Activated CD4-positive, alpha-beta memory T cell treated with anti-CD3 and anti-CD28 coated beads, Interleukin-2, amount 10 ng/mL, durations not matched to agents 7 days and 5 days (primary cell): ENCODE measurements at regions not wholly inside any gene's neighbourhood (a gene's known extent, or its start where the extent isn't known, plus 50 kb on each side); places are given as distances from the start of the nearest gene placed in this dataset.
"Not testable (repeated sequence)": the region's sequence is repeated elsewhere in the genome, so short reads cannot be mapped to it uniquely, and the experiment has no call there.

Experiments
- CTCF ChIA-PET: fragments of 350-600 bp; sonication (Branson Sonifier 250); formaldehyde crosslinking; loops from one replicate; lab custom pipeline; 2021; ENCODE audit warnings: antibody characterized with exemption, inconsistent platforms; lab: Charles Lee
- POLR2A ChIA-PET: fragments of 350-600 bp; sonication (Branson Sonifier 250); formaldehyde crosslinking; loops from one replicate; lab custom pipeline; 2021; ENCODE audit warnings: antibody characterized with exemption; lab: Charles Lee
- DNase-seq: peaks from one replicate; pipeline ENCODE4 v3.0.0-alpha.2; 2020
- H3K27ac Mint-ChIP-seq: one replicate; pipeline ENCODE4 v1.8.0; 2021; ENCODE audit warnings: mild to moderate bottlenecking, mixed read lengths
- H3K27me3 Mint-ChIP-seq: one replicate; pipeline ENCODE4 v1.8.0; 2021; ENCODE audit warnings: mixed read lengths
- H3K36me3 Mint-ChIP-seq: one replicate; pipeline ENCODE4 v1.8.0; 2021; ENCODE audit warnings: low read depth, mixed read lengths
- H3K4me1 Mint-ChIP-seq: one replicate; pipeline ENCODE4 v1.8.0; 2021; ENCODE audit warnings: mixed read lengths
- H3K4me3 Mint-ChIP-seq: one replicate; pipeline ENCODE4 v1.8.0; 2021; ENCODE audit warnings: mild to moderate bottlenecking, mixed read lengths
- H3K9me3 Mint-ChIP-seq: one replicate; pipeline ENCODE4 v1.8.0; 2021; ENCODE audit warnings: mixed read lengths

DNA sequence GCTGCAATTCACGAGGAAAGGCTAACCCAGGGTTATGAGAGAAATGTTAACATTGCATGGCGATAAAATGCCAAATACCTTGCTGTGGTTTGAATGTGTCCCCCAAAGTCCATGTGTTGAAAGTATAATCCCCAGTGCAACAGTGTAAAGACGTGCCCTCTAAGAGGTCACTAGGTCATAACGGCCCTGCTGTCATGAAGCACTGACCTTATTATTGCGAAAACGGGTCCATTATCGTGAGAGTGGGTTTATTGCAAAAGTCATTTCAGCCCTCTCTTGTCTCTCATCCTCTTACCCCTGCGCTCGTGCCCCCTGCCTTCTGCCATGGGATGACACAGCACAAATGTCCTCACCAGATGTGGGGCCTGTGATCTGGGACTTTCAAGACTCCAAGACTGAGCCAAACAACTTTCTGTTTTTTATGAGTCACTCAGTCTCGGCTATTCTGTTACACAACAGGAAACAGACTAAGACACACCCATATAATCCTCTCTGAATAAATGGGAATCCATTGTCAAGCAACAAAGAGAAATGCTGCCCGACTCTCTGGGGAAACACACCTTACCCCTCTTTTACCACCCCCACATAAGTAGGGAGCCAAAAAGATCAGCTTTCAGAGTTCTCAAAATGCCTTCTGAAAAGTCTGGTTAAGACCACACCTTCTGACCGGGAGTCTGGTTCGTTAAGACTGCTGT, 73.1 kb upstream of the UCN3 start:
- CTCF ChIA-PET: interaction anchor here (0.8 to 3.0 kb wide), 6 partner anchors 8 to 477 kb away, joined by 3 to 27 read pairs (median 4); no protein-coding TSS in a partner anchor
- DNase-seq: peak; percentile 77

DNA sequence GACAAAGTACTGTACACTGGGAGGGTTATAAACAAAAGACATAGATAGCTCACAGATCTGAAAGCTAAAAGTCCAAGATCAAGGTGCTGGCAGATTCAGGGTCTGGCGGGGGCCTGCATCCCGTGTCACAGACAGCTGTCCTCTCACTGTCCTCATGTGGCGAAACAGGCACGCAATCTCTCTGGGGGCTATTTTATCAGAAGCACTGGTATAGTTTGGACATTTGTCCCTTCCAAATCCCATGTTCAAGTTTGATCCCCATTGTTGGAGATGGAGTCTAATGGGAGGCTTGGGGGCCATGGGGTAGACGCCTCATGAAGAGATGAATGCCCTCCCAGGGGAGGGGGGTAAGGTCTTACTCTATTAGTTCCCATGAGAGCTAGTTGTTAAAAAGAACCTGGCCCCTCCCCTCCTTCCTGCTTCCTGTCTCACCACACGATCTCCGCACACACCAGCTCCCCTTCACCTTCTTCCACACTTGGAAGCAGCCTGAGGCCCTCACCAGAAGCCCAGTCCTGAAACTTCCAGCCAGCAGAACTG, 72.5 kb upstream of the UCN3 start:
- peaks cover 71% of the 10 kb centered on the region for H3K4me1 Mint-ChIP-seq
- peak; percentile 69 for DNase-seq
- peak overlapping the region; percentile 98 for H3K27ac Mint-ChIP-seq
- ChIA-PET CTCF (interaction anchor here (1.1 to 3.0 kb wide), 5 partner anchors 9 to 477 kb away, joined by 3 to 27 read pairs (median 4); no protein-coding TSS in a partner anchor), POLR2A (interaction anchor here (0.8 to 2.8 kb wide), 9 partner anchors 9 to 1508 kb away, joined by 3 to 26 read pairs (median 4); partner anchors contain the start of gene KLF6)
- H3K4me3 Mint-ChIP-seq: peak overlapping the region; percentile 94
- no peaks in the 10 kb centered on the region for H3K27me3 Mint-ChIP-seq
- peaks cover 18% of the 10 kb centered on the region for H3K9me3 Mint-ChIP-seq
- H3K36me3 Mint-ChIP-seq: peaks cover 65% of the 10 kb centered on the region

More for the DNA sequence above, 73.1 kb upstream of the UCN3 start:
- Mint-ChIP-seq H3K27me3 (no peaks in the 10 kb centered on the region), H3K4me1 (peaks cover 66% of the 10 kb centered on the region), H3K9me3 (peaks cover 17% of the 10 kb centered on the region), H3K27ac (peak overlapping the region; percentile 98), H3K36me3 (peaks cover 59% of the 10 kb centered on the region), H3K4me3 (peak overlapping the region; percentile 94)
- POLR2A ChIA-PET: interaction anchor here (0.8 to 2.8 kb wide), 10 partner anchors 8 to 1507 kb away, joined by 3 to 26 read pairs (median 4); partner anchors contain the start of gene KLF6

GRCh38 chr10:5292970-5293369, 71.8 kb upstream of the UCN3 start:
- DNase-seq, H3K27me3 Mint-ChIP-seq: not testable (repeated sequence)
- H3K4me3 Mint-ChIP-seq: peak overlapping the region; percentile 94
- CTCF ChIA-PET: interaction anchor here (0.6 to 3.0 kb wide), 6 partner anchors 8 to 478 kb away, joined by 3 to 27 read pairs (median 4); no protein-coding TSS in a partner anchor
- POLR2A ChIA-PET: interaction anchor here (0.8 to 2.8 kb wide), 8 partner anchors 9 to 1508 kb away, joined by 3 to 26 read pairs (median 6); partner anchors contain the start of gene KLF6
- H3K4me1 Mint-ChIP-seq: peaks cover 78% of the 10 kb centered on the region
- H3K9me3 Mint-ChIP-seq: peaks cover 23% of the 10 kb centered on the region
- peak overlapping the region; percentile 98 for H3K27ac Mint-ChIP-seq
- peaks cover 72% of the 10 kb centered on the region for H3K36me3 Mint-ChIP-seq

DNA sequence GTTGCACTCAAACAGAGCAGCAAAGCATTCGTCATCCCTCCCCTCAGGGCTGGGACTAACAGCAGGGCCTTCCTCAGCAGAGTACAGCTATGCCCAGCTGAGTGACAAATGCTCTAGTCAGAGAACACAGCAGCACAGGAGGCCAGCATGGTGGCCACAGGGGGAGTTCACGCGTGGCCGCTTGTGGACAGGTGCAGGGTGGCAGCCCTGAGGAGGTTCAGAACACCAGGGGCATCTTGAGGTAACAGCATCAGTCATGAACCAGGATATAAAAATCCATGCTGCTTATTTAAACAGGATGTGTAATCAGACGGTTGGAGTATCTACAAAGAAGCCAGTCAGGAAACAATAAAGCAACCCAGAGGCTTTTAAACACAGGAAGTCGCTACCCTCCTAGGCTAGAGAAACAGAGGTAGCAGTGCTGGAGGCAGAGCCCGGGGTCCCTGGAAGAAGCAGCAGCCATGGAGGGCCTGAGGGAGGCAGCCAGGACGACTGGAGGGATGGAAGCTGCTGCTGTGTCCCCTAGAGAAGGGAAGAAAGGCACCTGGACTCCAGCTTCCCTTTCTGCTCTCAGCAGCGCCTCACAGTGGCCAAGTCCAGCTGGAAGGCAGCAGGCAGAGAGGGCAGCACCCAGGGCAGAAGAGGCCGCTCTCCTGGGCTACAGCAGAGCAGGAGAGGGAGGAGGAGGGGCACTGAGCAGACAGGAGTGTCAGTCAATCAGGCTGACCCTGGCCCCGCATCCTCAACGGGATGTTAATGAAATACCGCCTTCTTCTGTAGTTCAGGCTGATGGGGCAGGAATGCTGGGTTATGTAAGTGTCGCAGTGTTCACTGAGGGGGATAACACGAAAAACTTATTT, 70.8 kb upstream of the UCN3 start:
- Mint-ChIP-seq H3K4me1 (peaks cover 82% of the 10 kb centered on the region), H3K27me3 (no peaks in the 10 kb centered on the region), H3K27ac (peak overlapping the region; percentile 98), H3K4me3 (peak overlapping the region; percentile 94), H3K9me3 (peaks cover 28% of the 10 kb centered on the region), H3K36me3 (peaks cover 75% of the 10 kb centered on the region)
- DNase-seq: peak; percentile 87
- CTCF ChIA-PET: interaction anchor here (0.6 to 3.0 kb wide), 8 partner anchors 11 to 445 kb away, joined by 3 to 27 read pairs (median 3); no protein-coding TSS in a partner anchor
- POLR2A ChIA-PET: interaction anchor here (0.6 to 2.8 kb wide), 8 partner anchors 10 to 1509 kb away, joined by 3 to 26 read pairs (median 4); partner anchors contain the start of gene KLF6

- DNase-seq: peak; percentile 70
- POLR2A ChIA-PET: interaction anchor here (0.9 to 3.5 kb wide), 7 partner anchors 10 to 516 kb away, joined by 3 to 16 read pairs (median 6); partner anchors contain the start of gene GDI2
- Mint-ChIP-seq H3K4me3 (peak overlapping the region; percentile 64), H3K36me3 (peaks cover 97% of the 10 kb centered on the region), H3K27me3 (no peaks in the 10 kb centered on the region), H3K9me3 (peaks cover 32% of the 10 kb centered on the region), H3K4me1 (peaks cover 64% of the 10 kb centered on the region), H3K27ac (peak overlapping the region; percentile 98)
- CTCF ChIA-PET: interaction anchor here (0.9 to 1.8 kb wide), 5 partner anchors 12 to 448 kb away, joined by 3 to 4 read pairs (median 4); no protein-coding TSS in a partner anchor
Observed at GRCh38 chr10:5297466-5297865, 67.3 kb upstream of the UCN3 start.

GRCh38 chr10:5297996-5298395, 66.8 kb upstream of the UCN3 start:
- CTCF ChIA-PET: interaction anchor here (0.9 to 1.8 kb wide), 5 partner anchors 12 to 448 kb away, joined by 3 to 4 read pairs (median 4); no protein-coding TSS in a partner anchor
- Mint-ChIP-seq H3K4me3 (peak overlapping the region; percentile 64), H3K27ac (peak overlapping the region; percentile 98), H3K4me1 (peaks cover 63% of the 10 kb centered on the region), H3K9me3 (peaks cover 32% of the 10 kb centered on the region), H3K36me3 (peaks cover 96% of the 10 kb centered on the region), H3K27me3 (no peaks in the 10 kb centered on the region)
- no peak for DNase-seq
- POLR2A ChIA-PET: interaction anchor here (0.9 to 3.5 kb wide), 7 partner anchors 9 to 515 kb away, joined by 3 to 16 read pairs (median 6); partner anchors contain the start of gene GDI2

- H3K27me3 Mint-ChIP-seq: no peaks in the 10 kb centered on the region
- ChIA-PET POLR2A (interaction anchor here (1.4 to 2.5 kb wide), 2 partner anchors 9 to 15 kb away, joined by 3 to 8 read pairs; no protein-coding TSS in a partner anchor), CTCF (interaction anchor here (1.0 kb wide), 1 partner anchor 17 kb away, joined by 5 read pairs; no protein-coding TSS in a partner anchor)
- H3K27ac Mint-ChIP-seq: no peak overlapping the region
- peaks cover 94% of the 10 kb centered on the region for H3K36me3 Mint-ChIP-seq
- peaks cover 50% of the 10 kb centered on the region for H3K9me3 Mint-ChIP-seq
- no peak overlapping the region for H3K4me3 Mint-ChIP-seq
- peaks cover 52% of the 10 kb centered on the region for H3K4me1 Mint-ChIP-seq
- DNase-seq: no peak
Observed at GRCh38 chr10:5299950-5300349, 64.8 kb upstream of the UCN3 start.

- no peak for DNase-seq
- ChIA-PET POLR2A (no interaction called here), CTCF (interaction anchor here (1.8 kb wide), 1 partner anchor 19 kb away, joined by 4 read pairs; no protein-coding TSS in a partner anchor)
- Mint-ChIP-seq H3K4me3 (no peak overlapping the region), H3K27ac (no peak overlapping the region), H3K27me3 (no peaks in the 10 kb centered on the region), H3K9me3 (peaks cover 49% of the 10 kb centered on the region), H3K4me1 (peaks cover 16% of the 10 kb centered on the region), H3K36me3 (peaks cover 77% of the 10 kb centered on the region)
Observed at GRCh38 chr10:5303504-5303903, 61.3 kb upstream of the UCN3 start.

GRCh38 chr10:5305374-5305773, 59.4 kb upstream of the UCN3 start:
- peaks cover 68% of the 10 kb centered on the region for H3K36me3 Mint-ChIP-seq
- ChIA-PET POLR2A (no interaction called here), CTCF (no interaction called here)
- H3K4me3 Mint-ChIP-seq: no peak overlapping the region
- H3K9me3 Mint-ChIP-seq: peaks cover 42% of the 10 kb centered on the region
- H3K4me1 Mint-ChIP-seq: peaks cover 2% of the 10 kb centered on the region
- DNase-seq: no peak
- H3K27me3 Mint-ChIP-seq: peaks cover 4% of the 10 kb centered on the region
- H3K27ac Mint-ChIP-seq: no peak overlapping the region

DNA sequence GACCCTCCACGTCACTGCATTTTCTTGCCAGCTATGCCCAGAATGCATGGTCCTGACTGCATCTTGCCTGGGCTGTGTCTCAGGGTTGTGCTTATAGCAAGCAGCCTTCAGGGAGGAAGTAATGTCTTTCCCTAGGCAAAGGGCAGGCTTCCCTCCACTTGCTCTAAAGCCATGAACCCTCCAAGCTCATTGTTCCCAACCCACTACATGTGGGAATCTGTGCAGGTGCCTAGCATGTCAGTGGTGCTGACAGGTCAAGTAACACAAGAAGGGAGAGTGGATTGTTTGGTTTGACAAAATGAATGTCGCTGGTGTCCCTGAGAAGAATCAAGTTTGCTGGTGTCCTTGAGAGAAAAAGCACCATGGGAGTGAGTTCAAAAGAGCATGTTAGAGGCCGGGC, 53.9 kb upstream of the UCN3 start:
- Mint-ChIP-seq H3K36me3 (peaks cover 40% of the 10 kb centered on the region), H3K9me3 (peaks cover 23% of the 10 kb centered on the region), H3K27me3 (peaks cover 4% of the 10 kb centered on the region), H3K4me3 (no peak overlapping the region), H3K4me1 (peaks cover 37% of the 10 kb centered on the region), H3K27ac (no peak overlapping the region)
- ChIA-PET POLR2A (no interaction called here), CTCF (no interaction called here)
- DNase-seq: no peak

- Mint-ChIP-seq H3K4me1 (peaks cover 44% of the 10 kb centered on the region), H3K9me3 (peaks cover 17% of the 10 kb centered on the region), H3K36me3 (peaks cover 33% of the 10 kb centered on the region), H3K27me3 (peaks cover 4% of the 10 kb centered on the region), H3K27ac (no peak overlapping the region), H3K4me3 (no peak overlapping the region)
- DNase-seq: no peak
- ChIA-PET POLR2A (no interaction called here), CTCF (no interaction called here)
Observed at GRCh38 chr10:5311617-5312016, 53.1 kb upstream of the UCN3 start.

DNA sequence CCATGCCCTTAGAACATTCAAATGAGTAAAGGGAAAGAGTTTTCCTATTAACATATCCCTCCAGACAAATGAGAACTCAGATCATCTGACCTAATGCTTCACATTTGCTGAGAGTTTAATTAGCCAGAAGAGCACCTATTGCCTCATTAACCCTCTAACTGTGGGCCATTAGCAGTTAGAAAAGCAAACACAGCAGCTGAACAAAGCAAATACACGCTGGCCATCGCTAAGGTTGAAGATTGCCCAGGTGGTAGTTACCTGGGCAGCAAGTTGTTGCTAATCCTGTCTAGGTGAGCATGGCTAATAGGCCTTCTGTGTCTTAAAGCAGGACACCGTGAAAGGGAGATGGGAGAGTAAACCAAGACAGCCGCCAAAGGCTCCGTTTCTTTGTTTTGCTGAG, 49.9 kb upstream of the UCN3 start:
- peaks cover 65% of the 10 kb centered on the region for H3K4me1 Mint-ChIP-seq
- peak overlapping the region; percentile 64 for H3K27ac Mint-ChIP-seq
- peaks cover 24% of the 10 kb centered on the region for H3K36me3 Mint-ChIP-seq
- ChIA-PET POLR2A (interaction anchor here (0.8 to 1.4 kb wide), 4 partner anchors 14 to 23 kb away, joined by 3 to 9 read pairs (median 5); no protein-coding TSS in a partner anchor), CTCF (interaction anchor here (1.2 kb wide), 1 partner anchor 21 kb away, joined by 3 read pairs; no protein-coding TSS in a partner anchor)
- no peak for DNase-seq
- no peak overlapping the region for H3K4me3 Mint-ChIP-seq
- H3K9me3 Mint-ChIP-seq: peaks cover 13% of the 10 kb centered on the region
- no peaks in the 10 kb centered on the region for H3K27me3 Mint-ChIP-seq
